ENCODE measurements at regions not wholly inside any gene's neighbourhood (a gene's known extent, or its start where the extent isn't known, plus 50 kb on each side); places are given as distances from the start of the nearest gene placed in this dataset.
"Not testable (repeated sequence)": the region's sequence is repeated elsewhere in the genome, so short reads cannot be mapped to it uniquely, and the experiment has no call there.

GRCh38 chr1:29945426-29945825 lies 709.1 kb downstream of the PTPRU start:
- no peak for DNase-seq

- DNase-seq = no peak
Observed at GRCh38 chr1:29944253-29944905, 708.1 kb downstream of the PTPRU start.

- no peak for DNase-seq
Observed at GRCh38 chr1:29943034-29943433, 706.7 kb downstream of the PTPRU start.

- no peak for DNase-seq
Observed at GRCh38 chr1:29939079-29939478, 702.8 kb downstream of the PTPRU start.

GRCh38 chr1:29937356-29937755 lies 701.0 kb downstream of the PTPRU start:
- no peak for DNase-seq

- no peak for DNase-seq
Observed at GRCh38 chr1:29936031-29936544, 699.8 kb downstream of the PTPRU start.

GRCh38 chr1:29934255-29934772 lies 698.0 kb downstream of the PTPRU start:
- no peak for DNase-seq

GRCh38 chr1:29933067-29933466 lies 696.7 kb downstream of the PTPRU start:
- DNase-seq = peak; percentile 2

GRCh38 chr1:29932626-29933025 lies 696.3 kb downstream of the PTPRU start:
- no peak for DNase-seq

- no peak for DNase-seq
Observed at GRCh38 chr1:29931477-29932175, 695.3 kb downstream of the PTPRU start.

GRCh38 chr1:29925058-29925457 lies 688.7 kb downstream of the PTPRU start:
- no peak for DNase-seq

- DNase-seq = no peak
Observed at GRCh38 chr1:29924017-29924431, 687.7 kb downstream of the PTPRU start.

- no peak for DNase-seq
Observed at GRCh38 chr1:29921741-29922140, 685.4 kb downstream of the PTPRU start.

GRCh38 chr1:29920784-29921183 lies 684.5 kb downstream of the PTPRU start:
- no peak for DNase-seq

- no peak for DNase-seq
Observed at GRCh38 chr1:29920316-29920715, 684.0 kb downstream of the PTPRU start.

GRCh38 chr1:29919041-29919440 lies 682.7 kb downstream of the PTPRU start:
- DNase-seq = not testable (repeated sequence)

GRCh38 chr1:29916656-29917369 lies 680.5 kb downstream of the PTPRU start:
- no peak for DNase-seq

- no peak for DNase-seq
Observed at GRCh38 chr1:29914936-29915335, 678.6 kb downstream of the PTPRU start.

GRCh38 chr1:29912425-29912824 lies 676.1 kb downstream of the PTPRU start:
- peak; percentile 52 for DNase-seq

GRCh38 chr1:29909962-29910361 lies 673.6 kb downstream of the PTPRU start:
- DNase-seq = no peak

- no peak for DNase-seq
Observed at GRCh38 chr1:29907596-29907995, 671.3 kb downstream of the PTPRU start.

- no peak for DNase-seq
Observed at GRCh38 chr1:29906927-29907326, 670.6 kb downstream of the PTPRU start.

GRCh38 chr1:29903548-29904166 lies 667.3 kb downstream of the PTPRU start:
- peak; percentile 51 for DNase-seq
